ENCODE measurements at regions not wholly inside any gene's neighbourhood (a gene's known extent, or its start where the extent isn't known, plus 50 kb on each side); places are given as distances from the start of the nearest gene placed in this dataset.

GRCh38 chr5:61620699-61621182 lies 288.7 kb downstream of the ZSWIM6 start:
- WGBS, 2 experiments (ENCODE audit: insufficient coverage in 1 of 2, insufficient read length in 1 of 2) = 75 to 79% methylated on average over 3 to 4 of the region's 4 CpGs
- peaks cover 1% of the 10 kb centered on the region for H3K27me3 Mint-ChIP-seq (ENCODE audit: insufficient read depth)
- peaks cover 7% of the 10 kb centered on the region for H3K4me1 Mint-ChIP-seq
- H3K4me3 Mint-ChIP-seq = no peak overlapping the region
- H3K9me3 Mint-ChIP-seq = no peaks in the 10 kb centered on the region
- Histone ChIP-seq H3K36me3 (ENCODE audit: control insufficient read depth, insufficient read depth, low read length) (no peaks in the 10 kb centered on the region), H3K9me3 (ENCODE audit: control insufficient read depth, low read length) (no peaks in the 10 kb centered on the region), H3K4me3 (ENCODE audit: low read length) (no peak overlapping the region), H3K9ac (ENCODE audit: extremely low read depth, low read length, poor library complexity, severe bottlenecking) (no peak overlapping the region), H3K4me1 (ENCODE audit: control insufficient read depth, insufficient read depth, low read length) (no peaks in the 10 kb centered on the region), H3K27ac (ENCODE audit: low read depth, low read length) (no peak overlapping the region), H3K27me3 (ENCODE audit: control insufficient read depth, insufficient read depth, low read length, poor library complexity, severe bottlenecking) (peaks cover 11% of the 10 kb centered on the region)
- TF ChIP-seq CTCF (conservative IDR thresholded peaks at IDR 0.05) = no peak
- H3K27ac Mint-ChIP-seq = no peak overlapping the region
- H3K36me3 Mint-ChIP-seq (ENCODE audit: low read depth) = no peaks in the 10 kb centered on the region
- no peak for DNase-seq

GRCh38 chr5:61621202-61621650 lies 289.2 kb downstream of the ZSWIM6 start:
- no peak for TF ChIP-seq CTCF (conservative IDR thresholded peaks at IDR 0.05)
- Histone ChIP-seq H3K27me3 (ENCODE audit: control insufficient read depth, insufficient read depth, low read length, poor library complexity, severe bottlenecking) (peaks cover 11% of the 10 kb centered on the region), H3K4me1 (ENCODE audit: control insufficient read depth, insufficient read depth, low read length) (no peaks in the 10 kb centered on the region), H3K9me3 (ENCODE audit: control insufficient read depth, low read length) (no peaks in the 10 kb centered on the region), H3K9ac (ENCODE audit: extremely low read depth, low read length, poor library complexity, severe bottlenecking) (no peak overlapping the region), H3K36me3 (ENCODE audit: control insufficient read depth, insufficient read depth, low read length) (no peaks in the 10 kb centered on the region), H3K27ac (ENCODE audit: low read depth, low read length) (no peak overlapping the region), H3K4me3 (ENCODE audit: low read length) (no peak overlapping the region)
- Mint-ChIP-seq H3K27ac (no peak overlapping the region), H3K4me1 (peaks cover 7% of the 10 kb centered on the region), H3K27me3 (ENCODE audit: insufficient read depth) (peaks cover 1% of the 10 kb centered on the region), H3K9me3 (no peaks in the 10 kb centered on the region), H3K36me3 (ENCODE audit: low read depth) (no peaks in the 10 kb centered on the region), H3K4me3 (no peak overlapping the region)
- WGBS, 2 experiments (ENCODE audit: insufficient coverage in 1 of 2, insufficient read length in 1 of 2) = 89 to 95% methylated on average over 5 to 7 of the region's 7 CpGs
- DNase-seq = no peak

GRCh38 chr5:61622156-61622555 lies 290.1 kb downstream of the ZSWIM6 start:
- Mint-ChIP-seq H3K9me3 (no peaks in the 10 kb centered on the region), H3K36me3 (ENCODE audit: low read depth) (no peaks in the 10 kb centered on the region), H3K4me3 (no peak overlapping the region), H3K27ac (no peak overlapping the region), H3K4me1 (peaks cover 7% of the 10 kb centered on the region), H3K27me3 (ENCODE audit: insufficient read depth) (peaks cover 1% of the 10 kb centered on the region)
- no peak overlapping the region for H3K4me3 ChIP-seq (ENCODE audit: low read length)
- H3K36me3 ChIP-seq (ENCODE audit: control insufficient read depth, insufficient read depth, low read length) = no peaks in the 10 kb centered on the region
- no peaks in the 10 kb centered on the region for H3K9me3 ChIP-seq (ENCODE audit: control insufficient read depth, low read length)
- DNase-seq = no peak
- H3K27ac ChIP-seq (ENCODE audit: low read depth, low read length) = no peak overlapping the region
- peaks cover 11% of the 10 kb centered on the region for H3K27me3 ChIP-seq (ENCODE audit: control insufficient read depth, insufficient read depth, low read length, poor library complexity, severe bottlenecking)
- no peak overlapping the region for H3K9ac ChIP-seq (ENCODE audit: extremely low read depth, low read length, poor library complexity, severe bottlenecking)
- 95% methylated on average over 2 of the region's 2 CpGs for WGBS, 2 experiments (ENCODE audit: insufficient coverage in 1 of 2, insufficient read length in 1 of 2)
- H3K4me1 ChIP-seq (ENCODE audit: control insufficient read depth, insufficient read depth, low read length) = no peaks in the 10 kb centered on the region
- no peak for TF ChIP-seq CTCF (conservative IDR thresholded peaks at IDR 0.05)
